ENCODE measurements at regions not wholly inside any gene's neighbourhood (a gene's known extent, or its start where the extent isn't known, plus 50 kb on each side); places are given as distances from the start of the nearest gene placed in this dataset.

DNA sequence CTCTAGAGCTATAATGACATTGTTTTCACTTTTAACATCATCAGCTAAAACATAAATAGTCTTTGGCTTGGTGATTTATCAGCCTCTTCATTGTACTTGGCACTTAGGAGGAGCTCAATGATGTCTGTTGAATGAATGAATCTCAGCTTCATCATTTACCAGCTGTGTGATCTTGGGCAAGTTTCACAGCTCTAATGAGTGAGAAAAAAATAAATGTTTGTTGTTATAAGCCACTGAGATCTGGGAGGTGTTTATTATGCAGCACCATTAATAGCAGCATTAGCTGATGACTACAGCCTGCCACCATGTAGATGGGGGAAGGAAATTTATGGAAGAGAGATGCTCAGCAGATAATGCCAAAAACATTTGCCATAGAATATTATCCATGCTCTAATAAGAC, 63.6 kb upstream of the C1QTNF7 start:
- DNase-seq (ENCODE audit: low spot score) (no peak), ATAC-seq (ENCODE audit: low FRiP score) (no peak)
- TF ChIP-seq, protein P1, sequence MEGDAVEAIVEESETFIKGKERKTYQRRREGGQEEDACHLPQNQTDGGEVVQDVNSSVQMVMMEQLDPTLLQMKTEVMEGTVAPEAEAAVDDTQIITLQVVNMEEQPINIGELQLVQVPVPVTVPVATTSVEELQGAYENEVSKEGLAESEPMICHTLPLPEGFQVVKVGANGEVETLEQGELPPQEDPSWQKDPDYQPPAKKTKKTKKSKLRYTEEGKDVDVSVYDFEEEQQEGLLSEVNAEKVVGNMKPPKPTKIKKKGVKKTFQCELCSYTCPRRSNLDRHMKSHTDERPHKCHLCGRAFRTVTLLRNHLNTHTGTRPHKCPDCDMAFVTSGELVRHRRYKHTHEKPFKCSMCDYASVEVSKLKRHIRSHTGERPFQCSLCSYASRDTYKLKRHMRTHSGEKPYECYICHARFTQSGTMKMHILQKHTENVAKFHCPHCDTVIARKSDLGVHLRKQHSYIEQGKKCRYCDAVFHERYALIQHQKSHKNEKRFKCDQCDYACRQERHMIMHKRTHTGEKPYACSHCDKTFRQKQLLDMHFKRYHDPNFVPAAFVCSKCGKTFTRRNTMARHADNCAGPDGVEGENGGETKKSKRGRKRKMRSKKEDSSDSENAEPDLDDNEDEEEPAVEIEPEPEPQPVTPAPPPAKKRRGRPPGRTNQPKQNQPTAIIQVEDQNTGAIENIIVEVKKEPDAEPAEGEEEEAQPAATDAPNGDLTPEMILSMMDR (IDR thresholded peaks at IDR 0.05): no peak

DNA sequence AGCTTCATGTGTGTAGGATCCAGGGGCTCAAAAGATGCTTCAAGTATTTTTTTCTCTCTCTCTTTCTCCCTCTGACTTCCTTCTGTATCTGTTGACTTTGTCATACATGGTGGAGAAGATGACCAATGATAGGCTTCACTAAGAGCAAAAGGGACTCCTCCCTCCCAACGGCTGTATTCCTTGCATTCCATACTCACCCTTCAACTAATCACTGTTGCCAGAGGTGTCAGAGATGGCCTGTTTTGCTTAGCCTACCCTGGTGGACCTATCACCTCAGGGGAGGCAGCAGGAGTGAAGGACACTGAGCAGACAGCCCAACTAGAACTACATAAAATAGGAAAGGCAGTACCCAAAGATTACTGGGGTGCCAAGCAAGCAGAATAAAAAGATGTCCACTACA, 62.2 kb upstream of the C1QTNF7 start:
- ATAC-seq (ENCODE audit: low FRiP score) (no peak), DNase-seq (ENCODE audit: low spot score) (no peak)
- TF ChIP-seq, protein P1 (IDR thresholded peaks at IDR 0.05): no peak

DNA sequence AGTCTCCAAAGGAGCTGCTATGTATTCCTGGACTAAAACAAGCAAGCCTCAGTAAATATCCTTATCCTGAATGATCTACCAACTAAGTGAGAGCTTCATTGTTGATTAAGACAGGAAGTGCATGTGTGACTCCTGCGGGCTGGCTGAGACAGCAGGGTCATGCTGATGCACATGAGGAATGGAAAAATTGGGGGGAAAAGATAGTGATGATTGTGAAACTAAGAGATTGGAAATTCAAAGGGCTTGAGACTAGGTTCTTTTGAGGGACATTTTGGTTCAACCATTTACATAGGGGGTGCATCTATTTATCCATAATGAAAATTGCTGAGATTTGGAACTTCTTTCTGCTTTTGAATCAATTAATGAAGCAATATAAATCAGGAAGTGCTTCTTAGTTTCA, 61.1 kb upstream of the C1QTNF7 start:
- DNase-seq (ENCODE audit: low spot score) (no peak), ATAC-seq (ENCODE audit: low FRiP score) (no peak)
- TF ChIP-seq, protein P1 (IDR thresholded peaks at IDR 0.05): no peak

GRCh38 chr4:15368856-15369255, 59.0 kb upstream of the C1QTNF7 start:
- TF ChIP-seq, protein P1 (IDR thresholded peaks at IDR 0.05): no peak
- ATAC-seq (ENCODE audit: low FRiP score) (no peak), DNase-seq (ENCODE audit: low spot score) (no peak)

DNA sequence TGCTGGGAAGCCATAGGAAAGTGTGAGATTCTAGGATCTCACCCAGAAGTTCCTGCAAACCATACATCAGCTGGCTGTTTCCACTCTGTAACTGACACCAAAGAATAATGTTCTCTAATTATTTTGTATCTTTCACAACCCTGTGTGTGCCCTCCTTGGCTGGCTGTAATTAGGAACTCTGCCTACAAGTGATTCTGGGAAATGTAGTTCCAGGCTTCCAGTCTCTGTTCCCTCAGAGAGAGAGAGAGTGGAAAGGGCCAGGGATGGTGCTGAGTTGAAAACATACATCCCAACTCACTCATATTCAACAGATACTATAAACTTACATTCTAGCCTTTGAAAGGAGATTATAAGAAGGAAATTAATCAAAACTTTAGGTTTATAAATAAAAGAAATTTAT, 57.5 kb upstream of the C1QTNF7 start:
- TF ChIP-seq, protein P1 (IDR thresholded peaks at IDR 0.05): no peak
- ATAC-seq (ENCODE audit: low FRiP score) (no peak), DNase-seq (ENCODE audit: low spot score) (no peak)

DNA sequence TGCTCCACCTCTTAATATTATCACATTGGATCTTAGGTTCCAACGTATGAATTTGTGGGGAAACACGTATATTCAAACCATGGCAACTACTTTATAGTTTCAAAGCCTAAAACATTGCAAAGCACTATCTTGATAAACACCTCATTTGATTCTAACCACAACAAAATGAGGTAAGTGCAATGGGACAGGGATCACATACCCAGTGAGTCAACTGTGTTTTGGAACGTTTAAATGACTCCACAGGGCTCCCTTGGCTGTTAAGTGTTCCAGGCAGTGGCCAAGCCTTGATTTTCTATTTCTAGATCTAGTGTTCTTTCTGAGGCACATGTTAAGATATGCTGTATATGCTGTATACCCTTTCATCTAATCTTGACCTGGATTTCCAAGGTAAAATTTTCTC, 54.5 kb upstream of the C1QTNF7 start:
- no peak for DNase-seq (ENCODE audit: low spot score)
- ATAC-seq (ENCODE audit: low FRiP score): no peak
- TF ChIP-seq, protein P1 (IDR thresholded peaks at IDR 0.05): no peak

DNA sequence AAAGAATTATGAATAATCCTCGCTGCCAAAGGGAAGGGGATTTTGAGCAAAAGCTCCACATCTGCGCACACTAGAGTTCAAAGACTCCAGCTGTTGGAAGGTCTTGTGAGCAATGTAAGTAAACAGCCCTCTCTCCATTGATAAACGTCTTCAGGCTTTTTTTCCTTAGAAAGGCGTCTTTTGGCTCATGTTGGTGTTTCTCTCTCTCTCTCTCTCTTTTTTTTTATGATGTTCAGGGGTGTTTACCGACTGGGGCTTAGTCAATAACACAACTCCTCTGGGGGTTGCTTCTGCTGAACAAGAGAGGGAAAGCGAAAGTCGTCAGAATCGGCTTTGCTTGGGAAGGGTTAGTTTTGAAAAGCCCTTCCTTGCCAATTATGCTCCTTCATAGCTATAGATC, 53.2 kb upstream of the C1QTNF7 start:
- DNase-seq (ENCODE audit: low spot score) (no peak), ATAC-seq (ENCODE audit: low FRiP score) (no peak)
- TF ChIP-seq, protein P1 (IDR thresholded peaks at IDR 0.05): no peak
